ENCODE measurements at regions not wholly inside any gene's neighbourhood (a gene's known extent, or its start where the extent isn't known, plus 50 kb on each side); places are given as distances from the start of the nearest gene placed in this dataset.

GRCh38 chr13:105788530-105788929, 746.9 kb downstream of the EFNB2 start:
- no peak for TF ChIP-seq POLR2A (IDR thresholded peaks at IDR 0.05)
- no peak for TF ChIP-seq CTCF (IDR thresholded peaks at IDR 0.05)

All from right lobe of liver (tissue), 4 donors.